NCI-H345 (cell line): ENCODE measurements at regions not wholly inside any gene's neighbourhood (a gene's known extent, or its start where the extent isn't known, plus 50 kb on each side); places are given as distances from the start of the nearest gene placed in this dataset.

Source experiments
- DNase-seq: peaks from one replicate; lab custom pipeline; 2025; lab: John Stamatoyannopoulos, UW

DNA sequence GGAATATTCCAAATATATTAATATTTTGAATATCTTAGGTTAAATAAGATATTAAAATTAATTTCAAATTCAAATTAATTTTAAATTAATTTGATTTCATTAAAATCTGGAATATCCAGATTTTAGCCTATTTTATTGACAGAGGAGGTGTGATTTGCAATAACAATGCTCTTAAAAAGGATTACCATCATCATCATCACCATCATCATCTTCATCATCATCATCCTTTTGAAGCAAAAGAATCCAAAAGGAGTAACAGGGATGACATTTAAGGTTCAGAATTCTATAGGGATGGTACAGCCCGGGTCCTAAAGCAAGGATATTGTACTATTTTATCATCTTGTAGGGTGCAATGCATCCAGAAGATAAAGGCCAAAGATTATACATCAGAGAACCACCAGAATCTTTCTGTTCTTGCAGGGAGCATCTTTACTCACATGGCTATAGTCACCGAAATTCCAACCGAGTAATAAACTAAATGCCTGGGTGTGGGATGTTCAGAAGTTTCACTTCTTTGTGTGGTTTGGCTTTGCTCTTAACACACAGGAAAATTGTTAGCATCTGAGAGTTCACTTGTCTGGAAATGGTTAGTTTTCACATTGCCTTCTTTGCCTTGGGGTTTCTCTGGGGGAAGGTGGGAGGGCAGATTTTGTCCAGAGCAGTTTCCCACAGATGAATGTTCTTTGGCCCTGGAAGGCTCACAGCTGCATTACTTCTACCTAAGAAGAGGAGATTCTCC is 99.1 kb upstream of the ITGA6 start:
- no peak for DNase-seq

DNA sequence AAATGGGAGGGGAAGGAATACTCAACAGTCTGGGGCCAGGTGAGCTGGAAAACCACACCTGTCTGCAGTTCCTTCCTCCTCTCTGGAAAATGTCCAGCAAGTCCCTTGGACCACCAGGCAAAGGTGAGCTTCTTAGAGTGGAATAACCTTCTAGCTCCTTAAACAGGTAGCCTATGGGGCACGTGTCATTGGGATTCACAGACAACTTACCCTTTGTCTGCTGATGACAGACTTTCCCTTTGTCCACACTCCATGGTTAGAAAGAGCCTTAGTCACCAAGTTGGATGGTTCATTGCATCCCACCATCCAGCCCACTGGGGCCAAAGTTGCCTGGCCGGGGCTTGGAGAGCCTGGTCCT is 98.0 kb upstream of the ITGA6 start:
- no peak for DNase-seq

DNA sequence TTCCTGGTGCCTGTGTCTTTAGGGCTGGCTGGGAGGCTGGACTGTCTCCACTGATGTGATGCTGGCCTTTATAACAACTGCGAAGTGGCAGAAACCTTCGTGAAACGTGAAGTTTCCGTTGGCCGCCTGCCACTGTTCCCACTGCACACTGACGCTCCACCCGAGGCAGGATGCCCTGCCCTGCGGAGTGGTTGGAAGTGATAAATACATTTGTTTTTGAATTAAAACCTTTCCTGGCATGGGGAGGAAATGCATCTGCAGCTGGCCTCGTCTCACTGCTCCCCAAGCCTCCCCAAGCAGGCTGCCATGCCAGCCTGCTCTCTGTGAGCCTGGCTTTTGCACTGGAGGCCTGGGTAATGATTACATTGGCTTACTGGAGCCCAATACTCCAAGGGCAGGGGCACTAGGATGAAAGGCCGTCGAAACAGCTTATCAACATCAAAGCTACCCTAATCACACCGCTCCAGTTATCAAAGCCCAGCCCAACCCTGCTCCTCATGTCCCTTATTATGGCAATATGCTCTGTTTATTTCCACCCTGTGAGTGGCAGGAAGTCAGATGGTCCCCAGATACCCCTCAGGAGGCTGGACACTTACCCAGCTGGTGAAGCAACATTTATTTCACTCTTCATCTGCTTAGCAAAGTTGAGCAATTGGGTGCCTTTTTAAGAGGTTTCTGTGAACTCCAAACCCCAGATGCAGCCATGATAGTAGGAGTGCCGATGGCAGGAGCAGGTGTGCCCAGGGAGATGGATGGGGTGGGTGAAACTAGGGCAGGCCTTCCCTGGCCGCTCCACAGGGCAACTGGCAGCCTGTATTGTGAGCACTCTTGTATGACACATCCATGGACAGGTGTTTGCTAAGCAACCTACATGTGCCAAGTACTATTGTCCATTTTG is 97.4 kb upstream of the ITGA6 start:
- DNase-seq, result peak; percentile 63

DNA sequence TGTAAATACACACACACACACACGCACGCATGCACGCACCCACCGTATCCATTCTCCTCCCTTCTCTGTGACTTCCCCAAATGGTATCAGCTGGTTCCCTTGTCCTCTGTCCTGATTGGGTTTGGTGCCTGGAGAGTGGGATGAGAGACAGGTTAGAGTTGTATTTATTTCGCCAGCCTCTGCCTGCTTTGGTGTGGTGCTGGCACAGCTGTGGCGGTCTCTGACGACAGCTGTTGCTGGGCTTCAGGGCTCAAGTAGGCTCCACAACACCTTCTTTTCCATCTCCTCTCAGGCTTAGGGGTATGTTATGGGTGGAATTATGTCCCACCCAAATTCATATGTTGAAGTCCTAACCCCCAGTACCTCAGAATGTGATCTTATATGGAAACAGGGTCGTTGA is 94.9 kb upstream of the ITGA6 start:
- no peak for DNase-seq

DNA sequence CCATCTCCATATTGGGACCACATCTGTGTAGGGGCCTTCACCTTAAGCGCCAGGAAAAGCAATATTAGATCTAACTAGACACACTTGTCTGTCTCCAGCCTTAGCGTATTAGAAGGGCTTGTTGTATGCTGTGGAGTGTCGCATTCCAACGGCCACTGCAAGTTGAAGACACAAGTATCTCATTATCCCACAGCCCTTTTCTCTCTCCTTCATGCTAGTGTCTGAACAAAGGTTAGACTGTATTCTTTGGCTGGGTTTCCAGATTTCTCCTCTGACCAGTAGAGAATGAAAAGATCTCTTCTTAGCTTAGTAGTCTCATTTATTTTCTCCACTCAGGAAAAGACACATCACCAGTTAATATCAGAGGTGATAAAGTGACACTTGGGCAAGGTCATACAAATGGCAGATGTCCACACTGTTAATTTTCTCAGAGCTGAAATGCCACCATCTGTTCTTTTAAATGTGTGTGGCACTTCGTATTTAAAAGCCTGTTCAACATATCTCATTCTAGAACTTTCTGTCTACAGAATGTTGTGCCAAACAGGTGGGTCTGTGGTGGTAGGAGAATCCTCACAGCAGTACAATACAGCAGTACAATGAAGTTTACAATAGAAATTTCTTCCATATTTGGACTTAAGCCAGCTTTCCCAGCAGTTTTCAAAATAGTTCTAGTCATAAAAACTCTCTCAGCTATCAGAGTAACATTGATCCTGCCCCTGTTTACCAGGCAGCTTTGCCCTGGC is 94.0 kb upstream of the ITGA6 start:
- DNase-seq, result no peak

DNA sequence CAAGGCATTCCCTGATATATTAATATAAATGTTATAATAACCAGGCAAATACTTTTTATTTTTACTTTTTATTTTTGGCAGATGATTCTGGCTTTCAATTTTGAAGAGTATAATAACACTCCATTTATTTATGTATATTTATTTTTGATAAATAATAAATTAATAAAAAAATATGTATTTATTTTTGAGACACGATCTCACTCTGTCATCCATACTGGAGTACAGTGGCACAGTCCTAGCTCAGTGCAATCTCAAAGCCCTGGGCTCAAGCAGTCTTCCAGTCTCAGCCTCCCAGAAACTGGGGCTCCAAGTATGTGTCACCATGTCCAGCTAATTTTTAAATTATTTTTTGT is 93.4 kb upstream of the ITGA6 start:
- DNase-seq, result no peak

DNA sequence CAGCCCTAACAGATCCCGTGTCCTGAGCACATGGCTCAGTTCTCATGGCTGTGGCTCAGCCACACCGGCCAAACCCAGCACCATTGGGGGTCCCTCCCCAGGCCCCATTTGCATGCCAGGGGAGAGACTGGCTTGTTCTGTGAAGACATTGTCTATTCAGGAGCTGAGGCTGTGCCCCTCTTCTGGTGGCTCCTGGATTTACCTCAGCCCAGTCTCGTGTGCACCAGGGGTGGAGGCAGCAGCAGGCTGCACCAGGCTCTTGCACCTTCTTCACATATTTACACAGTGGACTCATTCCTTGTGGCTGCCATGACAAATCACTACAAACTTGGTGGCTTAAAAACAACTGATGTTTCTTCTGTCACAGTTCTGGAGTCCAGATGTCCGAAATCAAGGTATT is 92.4 kb upstream of the ITGA6 start:
- no peak for DNase-seq

DNA sequence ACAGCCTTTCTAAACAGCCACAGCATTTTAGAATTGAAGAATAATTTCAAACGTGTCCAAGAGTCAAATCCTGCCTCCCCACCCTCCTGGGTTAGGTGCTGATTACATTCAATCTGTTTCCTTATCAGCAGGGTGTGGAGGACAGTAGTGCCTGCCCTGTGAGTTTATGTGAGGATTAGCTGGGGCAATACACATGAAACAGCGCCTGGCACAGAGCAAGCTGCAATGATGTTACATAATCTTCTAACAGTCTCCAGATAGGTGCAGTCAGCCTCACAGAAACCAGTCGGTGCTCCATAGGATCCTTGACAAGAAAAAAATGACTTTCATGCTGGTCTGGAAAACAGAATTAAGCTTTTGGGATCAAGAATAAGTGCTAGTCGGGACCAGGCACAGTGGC is 91.7 kb upstream of the ITGA6 start:
- DNase-seq, result no peak

DNA sequence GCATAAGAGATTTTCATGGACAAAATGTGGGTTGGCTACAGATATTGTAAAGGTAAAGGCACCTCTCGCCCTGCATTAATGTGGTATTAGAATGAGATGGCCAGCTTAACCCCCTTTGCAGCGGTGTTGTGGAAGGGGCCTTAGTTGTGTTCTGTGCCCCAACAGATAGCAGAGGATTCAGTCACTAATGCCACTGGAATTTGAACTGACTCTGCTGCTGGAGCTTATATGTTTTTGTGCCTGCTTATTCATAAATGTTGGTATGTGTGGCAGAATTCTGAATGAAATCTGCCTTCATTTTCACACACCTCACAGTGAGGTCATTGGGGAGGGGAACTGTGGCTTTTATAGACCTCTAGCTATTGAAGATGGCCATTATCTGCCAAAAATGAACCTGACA is 90.7 kb upstream of the ITGA6 start:
- no peak for DNase-seq

DNA sequence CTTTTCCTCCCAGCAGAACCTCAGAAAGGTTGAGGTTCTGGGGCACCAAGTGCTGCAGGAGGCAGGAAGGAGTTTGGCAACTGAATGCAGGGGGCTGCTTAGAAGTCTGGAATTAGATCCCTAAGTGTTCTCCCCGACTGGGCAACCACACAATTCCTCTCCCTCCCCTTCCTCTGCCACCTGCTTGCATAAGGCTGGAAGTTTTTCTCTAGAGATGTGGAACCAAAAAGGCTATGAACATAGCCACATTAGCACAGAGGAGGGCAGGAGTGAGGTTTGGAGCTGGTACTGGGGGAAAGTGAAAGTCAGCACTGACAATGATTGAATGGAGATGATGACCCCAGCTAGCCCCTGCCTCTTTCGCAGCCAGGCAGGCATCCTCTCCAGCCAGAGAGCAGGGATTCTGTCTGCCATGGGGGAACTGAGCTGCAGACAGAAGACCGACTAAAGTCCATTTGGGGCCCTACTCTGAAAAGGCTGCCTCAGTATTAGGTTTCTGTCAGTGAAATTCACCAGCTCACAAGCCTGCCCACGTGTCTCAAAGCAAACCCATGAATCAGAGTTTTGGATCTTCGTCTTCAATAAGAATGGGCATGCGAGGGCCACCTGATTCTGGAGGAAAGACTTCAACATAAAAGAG is 87.9 kb upstream of the ITGA6 start:
- DNase-seq, result no peak

DNA sequence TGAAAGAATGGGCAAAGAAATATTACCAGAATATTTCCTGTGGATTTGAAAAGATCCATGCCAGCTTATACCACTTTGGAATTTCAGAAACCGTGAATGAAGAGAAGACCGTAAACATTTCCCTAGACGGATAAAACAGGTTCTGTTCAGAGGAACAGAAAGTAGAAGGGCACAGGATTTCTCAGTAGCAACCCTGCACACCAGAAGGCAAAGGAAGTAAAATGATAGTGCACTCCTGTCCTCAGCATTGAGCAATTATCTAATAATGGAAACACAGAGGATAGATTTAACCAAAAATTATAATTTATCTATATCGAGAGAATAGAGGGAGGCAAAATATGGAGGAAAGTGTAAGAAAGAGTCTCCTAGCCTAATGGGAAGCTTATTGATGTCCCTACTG is 87.0 kb upstream of the ITGA6 start:
- no peak for DNase-seq

DNA sequence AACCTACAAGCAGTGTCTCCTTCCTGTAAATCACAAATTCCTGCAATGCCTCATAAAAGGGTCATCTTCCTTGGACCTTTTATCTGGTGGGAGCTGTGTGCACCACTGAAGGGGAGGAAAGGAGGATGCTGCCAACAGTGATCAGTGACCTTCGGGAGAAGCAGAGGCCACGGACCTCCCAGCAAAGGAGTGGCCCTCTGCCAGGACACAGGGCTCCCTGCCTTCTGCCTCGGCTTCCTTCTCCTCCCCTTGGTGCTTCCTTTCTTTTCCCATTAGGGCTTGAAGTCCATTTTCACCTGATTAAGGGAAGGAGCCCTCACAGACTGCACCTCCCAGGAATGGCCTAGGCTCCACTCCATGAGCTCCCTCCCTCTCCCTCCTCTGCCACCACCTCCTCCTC is 85.3 kb upstream of the ITGA6 start:
- DNase-seq, result no peak

DNA sequence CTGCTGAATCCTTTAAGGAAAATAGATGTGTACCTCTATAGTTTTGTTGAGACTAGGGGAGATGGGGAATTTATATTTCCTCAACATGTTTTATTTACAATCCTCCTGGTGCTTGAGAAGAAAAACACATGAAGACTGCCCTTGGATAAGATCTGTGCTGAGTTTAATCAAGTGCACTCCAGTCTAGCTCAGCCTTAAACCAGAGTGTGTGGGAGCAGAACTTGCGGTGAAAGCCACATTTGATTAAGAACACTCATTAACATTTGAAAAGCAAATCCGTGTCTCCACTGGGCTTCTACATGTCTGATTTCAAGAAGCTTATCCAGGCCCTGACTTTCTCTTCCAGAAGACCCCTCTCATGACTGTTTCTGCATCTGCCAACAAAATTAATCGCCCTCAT is 84.8 kb upstream of the ITGA6 start:
- DNase-seq, result no peak

DNA sequence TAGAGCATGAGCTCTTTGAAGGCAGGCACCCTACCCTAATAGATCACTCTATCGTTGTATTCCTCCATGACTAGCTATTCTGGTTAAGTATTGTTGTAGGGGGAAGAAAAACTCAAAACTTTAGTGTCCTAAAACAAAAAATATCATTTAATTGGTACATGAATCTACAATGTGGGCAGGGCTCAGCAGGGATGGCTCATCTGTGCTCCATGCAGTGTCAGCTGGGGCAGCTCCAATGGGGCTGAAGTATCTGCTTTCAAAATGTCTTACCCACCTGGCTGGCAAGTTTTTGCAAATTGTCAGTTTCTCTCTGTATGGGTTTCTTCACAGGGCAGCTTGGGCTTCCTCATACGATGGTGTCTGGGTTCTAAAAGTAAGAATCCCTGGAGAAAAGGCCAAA is 83.2 kb upstream of the ITGA6 start:
- no peak for DNase-seq

DNA sequence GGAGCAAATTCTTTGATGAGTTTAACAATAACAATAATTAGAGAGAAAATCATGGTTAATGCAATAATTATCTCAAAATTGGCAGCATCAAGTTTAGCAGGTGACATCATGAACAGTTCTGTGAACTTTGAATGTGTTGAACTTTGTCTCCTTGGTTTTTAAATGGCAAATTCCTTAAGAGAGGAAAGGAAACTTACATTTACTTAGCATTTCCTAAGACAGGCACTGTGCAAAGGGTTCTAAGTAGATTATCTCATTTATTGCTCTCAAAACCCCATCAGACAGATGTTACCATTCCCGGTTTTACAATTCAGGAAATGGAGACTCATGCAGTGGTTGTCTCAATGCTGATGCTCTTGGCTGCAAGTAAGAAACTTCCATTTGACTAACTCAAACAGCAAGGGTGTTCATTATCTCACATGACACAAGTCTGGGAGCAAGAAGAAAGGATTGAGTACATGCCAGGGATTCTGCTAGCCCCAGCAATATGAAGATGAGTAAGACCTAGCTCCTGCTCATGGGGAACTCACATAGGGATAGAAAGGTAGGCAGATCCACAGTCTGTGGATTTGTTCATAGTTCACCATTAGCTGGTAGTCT is 81.3 kb upstream of the ITGA6 start:
- DNase-seq, result no peak

DNA sequence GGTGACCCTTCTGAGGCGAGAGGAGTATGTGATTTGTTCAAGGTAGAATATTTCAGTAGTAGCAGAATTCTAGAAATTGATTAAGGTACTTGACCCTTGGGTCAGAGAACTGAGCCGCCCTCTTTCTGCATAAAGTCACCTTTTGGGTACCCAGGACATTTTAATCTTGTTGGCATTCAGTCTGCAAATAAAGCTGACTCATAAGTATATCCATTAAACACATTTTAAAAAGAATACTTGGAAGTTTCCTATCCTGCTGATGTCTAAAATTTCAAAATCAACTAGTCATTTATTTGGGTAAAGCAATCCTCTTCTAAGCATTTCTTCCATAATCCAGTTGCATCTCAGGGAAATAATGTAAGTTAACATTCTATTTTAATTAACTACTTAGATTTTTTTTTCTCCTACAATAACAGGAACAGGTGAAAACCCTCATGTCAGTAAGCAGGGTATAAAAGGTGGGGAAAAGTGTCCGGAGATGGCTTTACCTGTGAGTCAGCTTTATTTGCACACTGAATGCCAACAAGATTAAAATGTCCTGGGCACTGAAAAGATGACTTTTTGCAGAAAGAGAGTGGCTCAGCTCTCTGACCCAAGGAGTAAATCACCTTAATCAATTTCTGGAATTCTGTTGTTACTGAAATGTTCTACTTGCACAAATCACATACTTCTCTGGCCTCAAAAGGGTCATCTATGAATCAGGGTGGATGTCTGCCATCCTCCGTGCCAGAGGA is 78.7 kb upstream of the ITGA6 start:
- no peak for DNase-seq

DNA sequence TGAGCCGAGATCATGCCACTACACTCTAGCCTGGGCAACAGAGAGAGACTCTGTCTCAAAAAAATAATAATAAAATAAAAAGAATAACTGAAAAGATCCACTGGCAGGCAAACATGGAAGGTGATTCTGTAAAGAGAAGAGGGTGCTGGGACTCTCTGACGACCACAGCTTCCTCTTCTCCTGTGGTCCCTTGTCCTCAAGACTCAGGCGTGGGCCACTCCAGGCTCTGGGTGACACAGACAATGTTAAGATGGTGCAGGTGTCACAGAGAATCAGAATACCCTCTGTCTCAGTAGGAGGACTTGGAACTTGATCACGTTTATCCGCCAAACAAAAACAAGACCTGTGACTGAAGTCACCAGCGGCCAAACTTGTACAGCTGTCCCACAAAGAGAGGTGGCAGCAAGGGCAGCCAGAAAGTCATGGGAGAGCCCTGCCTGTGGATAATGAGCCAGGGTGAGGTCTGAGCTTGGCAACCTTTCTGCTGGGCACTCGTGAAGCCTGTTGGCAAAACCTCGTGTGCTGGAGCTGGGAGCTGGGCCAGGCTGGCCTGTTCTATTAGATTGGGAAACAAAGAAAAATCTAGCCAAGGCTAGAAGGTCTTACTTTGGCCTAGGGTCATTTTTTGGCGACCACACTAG is 76.4 kb upstream of the ITGA6 start:
- DNase-seq, result no peak

DNA sequence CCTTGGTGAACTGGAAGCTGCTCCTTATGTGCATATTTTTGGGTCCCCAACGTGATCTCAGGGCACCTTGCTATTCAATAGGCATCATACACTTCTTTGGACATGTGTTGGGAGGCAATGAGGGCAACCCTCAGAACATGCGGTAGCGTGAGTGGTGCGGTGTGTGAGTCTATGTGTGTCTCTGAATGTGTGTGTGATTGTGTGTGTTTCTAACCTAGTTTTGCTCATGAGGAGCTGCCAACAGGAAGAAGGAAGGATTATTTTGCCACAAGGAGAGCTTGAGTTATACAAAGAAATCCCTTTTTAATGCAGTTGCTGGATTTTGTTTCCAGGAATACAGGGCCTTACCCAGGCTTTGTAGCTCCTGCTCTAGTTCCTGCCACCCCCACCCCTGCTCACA is 75.8 kb upstream of the ITGA6 start:
- no peak for DNase-seq

DNA sequence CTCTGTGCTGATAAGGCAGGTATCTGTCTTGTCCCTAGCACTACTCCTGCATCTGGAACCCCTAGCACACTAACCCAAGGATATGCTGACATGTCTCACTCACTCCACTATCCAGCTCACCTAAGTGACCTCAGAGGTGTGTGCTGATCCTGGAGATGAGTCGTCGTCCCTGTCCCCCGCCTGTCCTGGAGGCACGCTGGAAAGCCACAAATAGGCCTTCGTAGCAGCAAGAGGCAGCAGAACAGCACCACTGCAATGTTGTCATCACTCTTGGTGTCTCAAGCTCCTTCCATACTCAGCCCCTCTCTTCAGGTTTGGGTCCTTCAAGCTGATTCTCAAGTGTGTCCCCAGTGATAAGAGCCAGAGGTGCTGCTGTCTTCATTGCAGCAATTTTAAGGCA is 73.0 kb upstream of the ITGA6 start:
- DNase-seq, result no peak

DNA sequence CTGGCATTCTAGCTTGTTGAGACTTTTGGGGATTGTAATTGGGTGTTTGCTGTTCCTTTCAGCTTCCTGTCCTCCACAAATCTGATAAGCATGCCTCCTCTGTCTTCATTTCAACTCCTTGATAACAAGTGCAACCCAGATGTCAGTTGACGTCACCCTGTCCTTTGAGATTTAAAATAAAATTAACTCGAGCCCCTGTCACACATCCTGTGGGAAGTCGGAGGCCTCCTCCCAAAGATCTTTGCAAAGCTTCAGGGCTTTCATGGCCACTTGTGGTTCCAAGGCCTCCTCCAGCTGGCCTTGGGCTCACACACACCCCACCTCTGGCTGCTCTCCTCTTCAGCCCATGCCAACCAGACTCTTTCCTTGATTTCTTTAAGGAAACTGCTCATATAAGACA is 69.9 kb upstream of the ITGA6 start:
- DNase-seq, result no peak
